Hepatocyte (in vitro differentiated cells): ENCODE measurements at regions not wholly inside any gene's neighbourhood (a gene's known extent, or its start where the extent isn't known, plus 50 kb on each side); places are given as distances from the start of the nearest gene placed in this dataset.

Experiments used
- EZH2phosphoT487 ChIP-seq: fragments of 200-600 bp; sonication (generic); IDR thresholded peaks from one replicate; pipeline ENCODE4 v1.6.1; 2018; ENCODE audit warnings: antibody characterized with exemption, mild to moderate bottlenecking, low read depth, moderate library complexity; ENCODE audit not compliant: unreplicated experiment, severe bottlenecking
- TF ChIP-seq, protein P1 (sequence below): fragments of 200-600 bp; sonication (generic); IDR thresholded peaks from 2 replicates; pipeline ENCODE4 v1.5.1; 2016; ENCODE audit warnings: antibody characterized with exemption, mild to moderate bottlenecking; ENCODE audit not compliant: poor library complexity

DNA sequence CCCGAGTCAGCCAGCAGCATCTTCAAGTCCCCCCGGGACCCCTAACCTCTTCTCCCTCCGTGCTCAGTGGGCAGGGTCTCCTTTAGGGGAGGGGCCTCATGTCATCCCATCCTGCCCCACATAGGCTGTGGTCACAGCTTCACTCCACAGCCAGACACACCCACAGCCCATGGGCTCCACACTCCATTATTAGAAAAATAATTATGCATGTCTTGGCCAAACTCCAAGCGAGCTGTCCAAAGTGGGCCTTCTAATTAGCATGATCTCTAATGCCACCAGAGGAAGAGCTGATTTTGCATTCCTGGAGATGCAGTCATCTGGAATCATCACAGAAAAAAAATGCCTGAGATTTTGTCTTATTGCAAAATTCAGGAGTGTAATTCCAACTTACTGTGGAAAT is 418.2 kb downstream of the IRX2 start:
- TF ChIP-seq, protein P1, sequence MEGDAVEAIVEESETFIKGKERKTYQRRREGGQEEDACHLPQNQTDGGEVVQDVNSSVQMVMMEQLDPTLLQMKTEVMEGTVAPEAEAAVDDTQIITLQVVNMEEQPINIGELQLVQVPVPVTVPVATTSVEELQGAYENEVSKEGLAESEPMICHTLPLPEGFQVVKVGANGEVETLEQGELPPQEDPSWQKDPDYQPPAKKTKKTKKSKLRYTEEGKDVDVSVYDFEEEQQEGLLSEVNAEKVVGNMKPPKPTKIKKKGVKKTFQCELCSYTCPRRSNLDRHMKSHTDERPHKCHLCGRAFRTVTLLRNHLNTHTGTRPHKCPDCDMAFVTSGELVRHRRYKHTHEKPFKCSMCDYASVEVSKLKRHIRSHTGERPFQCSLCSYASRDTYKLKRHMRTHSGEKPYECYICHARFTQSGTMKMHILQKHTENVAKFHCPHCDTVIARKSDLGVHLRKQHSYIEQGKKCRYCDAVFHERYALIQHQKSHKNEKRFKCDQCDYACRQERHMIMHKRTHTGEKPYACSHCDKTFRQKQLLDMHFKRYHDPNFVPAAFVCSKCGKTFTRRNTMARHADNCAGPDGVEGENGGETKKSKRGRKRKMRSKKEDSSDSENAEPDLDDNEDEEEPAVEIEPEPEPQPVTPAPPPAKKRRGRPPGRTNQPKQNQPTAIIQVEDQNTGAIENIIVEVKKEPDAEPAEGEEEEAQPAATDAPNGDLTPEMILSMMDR, result no peak
- no peak for TF ChIP-seq EZH2phosphoT487
